ENCODE measurements at regions not wholly inside any gene's neighbourhood (a gene's known extent, or its start where the extent isn't known, plus 50 kb on each side); places are given as distances from the start of the nearest gene placed in this dataset.

- no peak overlapping the region for H3K9ac ChIP-seq (ENCODE audit: low read length)
- H3K9me3 ChIP-seq (ENCODE audit: low read length) = no peaks in the 10 kb centered on the region
- H3K4me1 ChIP-seq (ENCODE audit: insufficient read depth, low read length) = peaks cover 5% of the 10 kb centered on the region
- no peaks in the 10 kb centered on the region for H3K36me3 ChIP-seq (ENCODE audit: insufficient read depth, low read length)
- peak overlapping the region; percentile 34 for H3K27ac ChIP-seq (ENCODE audit: low read depth, low read length)
- no peaks in the 10 kb centered on the region for H3K27me3 ChIP-seq (ENCODE audit: control insufficient read depth in 1 of 2, insufficient read depth in 2 of 2, low read length in 2 of 2)
- no peak overlapping the region for H3K4me3 ChIP-seq (ENCODE audit: low read depth in 1 of 2, low read length in 2 of 2)
These were observed 526.3 kb downstream of the MATN1 start for GRCh38 chr1:30196872-30197638.

- peaks cover 5% of the 10 kb centered on the region for H3K4me1 ChIP-seq (ENCODE audit: insufficient read depth, low read length)
- no peaks in the 10 kb centered on the region for H3K27me3 ChIP-seq (ENCODE audit: control insufficient read depth in 1 of 2, insufficient read depth in 2 of 2, low read length in 2 of 2)
- no peaks in the 10 kb centered on the region for H3K9me3 ChIP-seq (ENCODE audit: low read length)
- no peak overlapping the region for H3K4me3 ChIP-seq (ENCODE audit: low read depth in 1 of 2, low read length in 2 of 2)
- no peak overlapping the region for H3K27ac ChIP-seq (ENCODE audit: low read depth, low read length)
- H3K36me3 ChIP-seq (ENCODE audit: insufficient read depth, low read length) = no peaks in the 10 kb centered on the region
- H3K9ac ChIP-seq (ENCODE audit: low read length) = no peak overlapping the region
These were observed 526.9 kb downstream of the MATN1 start for GRCh38 chr1:30196457-30196856.

- Histone ChIP-seq H3K36me3 (ENCODE audit: insufficient read depth, low read length) (no peaks in the 10 kb centered on the region), H3K4me3 (ENCODE audit: low read depth in 1 of 2, low read length in 2 of 2) (no peak overlapping the region), H3K9ac (ENCODE audit: low read length) (no peak overlapping the region), H3K27ac (ENCODE audit: low read depth, low read length) (no peak overlapping the region), H3K9me3 (ENCODE audit: low read length) (no peaks in the 10 kb centered on the region), H3K27me3 (ENCODE audit: control insufficient read depth in 1 of 2, insufficient read depth in 2 of 2, low read length in 2 of 2) (no peaks in the 10 kb centered on the region), H3K4me1 (ENCODE audit: insufficient read depth, low read length) (peaks cover 5% of the 10 kb centered on the region)
These were observed 527.8 kb downstream of the MATN1 start for GRCh38 chr1:30195424-30196134.

GRCh38 chr1:30194741-30195423 lies 528.5 kb downstream of the MATN1 start:
- H3K27ac ChIP-seq (ENCODE audit: low read depth, low read length) = no peak overlapping the region
- H3K27me3 ChIP-seq (ENCODE audit: control insufficient read depth in 1 of 2, insufficient read depth in 2 of 2, low read length in 2 of 2) = no peaks in the 10 kb centered on the region
- no peak overlapping the region for H3K9ac ChIP-seq (ENCODE audit: low read length)

GRCh38 chr1:30194046-30194619 lies 529.3 kb downstream of the MATN1 start:
- Histone ChIP-seq H3K4me3 (ENCODE audit: low read depth in 1 of 2, low read length in 2 of 2) (no peak overlapping the region), H3K36me3 (ENCODE audit: insufficient read depth, low read length) (no peaks in the 10 kb centered on the region), H3K4me1 (ENCODE audit: insufficient read depth, low read length) (peaks cover 5% of the 10 kb centered on the region), H3K27ac (ENCODE audit: low read depth, low read length) (no peak overlapping the region), H3K9ac (ENCODE audit: low read length) (no peak overlapping the region), H3K27me3 (ENCODE audit: control insufficient read depth in 1 of 2, insufficient read depth in 2 of 2, low read length in 2 of 2) (no peaks in the 10 kb centered on the region), H3K9me3 (ENCODE audit: low read length) (no peaks in the 10 kb centered on the region)

More at GRCh38 chr1:30194741-30195423, 528.5 kb downstream of the MATN1 start:
- no peaks in the 10 kb centered on the region for H3K9me3 ChIP-seq (ENCODE audit: low read length)
- no peak overlapping the region for H3K4me3 ChIP-seq (ENCODE audit: low read depth in 1 of 2, low read length in 2 of 2)
- H3K36me3 ChIP-seq (ENCODE audit: insufficient read depth, low read length) = no peaks in the 10 kb centered on the region
- peaks cover 5% of the 10 kb centered on the region for H3K4me1 ChIP-seq (ENCODE audit: insufficient read depth, low read length)

- H3K36me3 ChIP-seq (ENCODE audit: insufficient read depth, low read length) = no peaks in the 10 kb centered on the region
- H3K4me3 ChIP-seq (ENCODE audit: low read depth in 1 of 2, low read length in 2 of 2) = no peak overlapping the region
- H3K9me3 ChIP-seq (ENCODE audit: low read length) = no peaks in the 10 kb centered on the region
- H3K27ac ChIP-seq (ENCODE audit: low read depth, low read length) = no peak overlapping the region
- peaks cover 5% of the 10 kb centered on the region for H3K4me1 ChIP-seq (ENCODE audit: insufficient read depth, low read length)
- H3K9ac ChIP-seq (ENCODE audit: low read length) = no peak overlapping the region
- H3K27me3 ChIP-seq (ENCODE audit: control insufficient read depth in 1 of 2, insufficient read depth in 2 of 2, low read length in 2 of 2) = no peaks in the 10 kb centered on the region
These were observed 530.3 kb downstream of the MATN1 start for GRCh38 chr1:30192969-30193630.

GRCh38 chr1:30191154-30191702 lies 532.2 kb downstream of the MATN1 start:
- H3K4me3 ChIP-seq (ENCODE audit: low read depth in 1 of 2, low read length in 2 of 2) = no peak overlapping the region

DNA sequence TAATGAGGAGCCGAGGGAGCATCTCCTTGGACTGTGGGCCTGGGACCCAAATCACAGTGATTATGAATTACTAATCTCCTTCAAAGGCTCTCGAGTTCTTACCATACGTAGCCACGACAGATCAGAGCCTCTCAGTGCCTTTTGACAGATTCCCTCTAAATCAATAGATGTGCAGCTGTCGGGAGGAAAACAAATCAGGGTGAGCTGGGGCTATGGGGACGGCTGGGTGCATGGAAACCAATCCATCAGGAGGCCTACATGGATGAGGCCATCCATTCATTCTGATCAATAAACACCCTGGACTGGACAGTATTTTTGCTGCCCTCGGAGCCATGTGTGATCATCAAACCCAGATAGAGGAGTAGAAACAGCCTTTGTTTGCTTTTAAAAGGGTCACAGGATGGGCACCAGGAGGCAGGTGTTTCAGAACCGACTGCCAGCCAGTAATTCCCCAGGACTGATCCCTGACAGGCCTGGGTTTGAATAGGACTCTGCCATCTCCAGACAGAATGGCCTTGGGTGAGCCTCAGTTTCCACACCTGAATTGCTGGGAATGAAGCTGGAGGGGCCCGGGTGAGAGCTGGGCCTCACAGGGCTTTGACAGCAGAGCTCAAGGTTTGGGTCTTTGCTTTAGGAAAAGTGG lies 532.8 kb downstream of the MATN1 start:
- Histone ChIP-seq H3K9ac (ENCODE audit: low read length) (no peak overlapping the region), H3K27ac (ENCODE audit: low read depth, low read length) (no peak overlapping the region), H3K4me3 (ENCODE audit: low read depth in 1 of 2, low read length in 2 of 2) (no peak overlapping the region), H3K27me3 (ENCODE audit: control insufficient read depth in 1 of 2, insufficient read depth in 2 of 2, low read length in 2 of 2) (peaks cover 0 to 11% of the 10 kb centered on the region in 2 donors), H3K36me3 (ENCODE audit: insufficient read depth, low read length) (no peaks in the 10 kb centered on the region), H3K9me3 (ENCODE audit: low read length) (no peaks in the 10 kb centered on the region), H3K4me1 (ENCODE audit: insufficient read depth, low read length) (no peaks in the 10 kb centered on the region)

More at GRCh38 chr1:30191154-30191702, 532.2 kb downstream of the MATN1 start:
- no peaks in the 10 kb centered on the region for H3K4me1 ChIP-seq (ENCODE audit: insufficient read depth, low read length)
- peaks cover 0 to 7% of the 10 kb centered on the region in 2 donors for H3K27me3 ChIP-seq (ENCODE audit: control insufficient read depth in 1 of 2, insufficient read depth in 2 of 2, low read length in 2 of 2)
- H3K9ac ChIP-seq (ENCODE audit: low read length) = no peak overlapping the region
- H3K9me3 ChIP-seq (ENCODE audit: low read length) = no peaks in the 10 kb centered on the region
- no peak overlapping the region for H3K27ac ChIP-seq (ENCODE audit: low read depth, low read length)
- H3K36me3 ChIP-seq (ENCODE audit: insufficient read depth, low read length) = no peaks in the 10 kb centered on the region

DNA sequence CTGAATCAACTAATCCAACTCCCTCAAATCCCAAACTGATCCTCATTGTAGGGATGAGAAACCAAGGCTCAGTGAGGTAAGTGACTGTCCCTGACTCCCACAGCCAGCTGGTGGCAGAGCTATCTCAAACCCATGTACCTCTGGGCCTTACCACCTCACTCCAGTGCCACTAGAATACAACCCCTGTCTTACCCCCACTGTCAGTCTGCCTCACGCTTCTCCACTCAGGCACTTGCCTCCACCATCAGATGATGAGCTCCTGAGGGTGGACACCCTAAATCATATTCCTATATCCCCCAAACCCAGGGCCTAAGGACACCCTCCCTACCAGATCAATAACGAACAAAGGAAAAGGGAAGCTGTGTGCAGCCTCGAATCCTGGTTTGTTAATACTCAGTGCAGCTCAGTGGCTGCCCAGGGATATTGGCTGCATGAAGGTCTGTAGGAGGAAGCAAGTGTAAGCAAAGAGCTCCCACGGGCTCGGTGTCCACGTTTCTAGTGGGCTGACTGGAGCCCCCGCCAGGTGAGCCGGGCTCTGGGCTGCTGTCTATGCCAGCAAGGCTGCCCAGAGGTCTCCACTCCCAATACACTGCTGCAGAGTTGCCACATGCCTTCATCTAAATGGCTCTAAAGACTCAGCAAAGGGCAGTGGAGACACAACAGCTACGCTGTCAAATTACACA lies 533.4 kb downstream of the MATN1 start:
- Histone ChIP-seq H3K36me3 (ENCODE audit: insufficient read depth, low read length) (no peaks in the 10 kb centered on the region), H3K9ac (ENCODE audit: low read length) (no peak overlapping the region), H3K27ac (ENCODE audit: low read depth, low read length) (no peak overlapping the region)

GRCh38 chr1:30188999-30189398 lies 534.4 kb downstream of the MATN1 start:
- no peak overlapping the region for H3K27ac ChIP-seq (ENCODE audit: low read depth, low read length)
- no peak overlapping the region for H3K9ac ChIP-seq (ENCODE audit: low read length)
- H3K36me3 ChIP-seq (ENCODE audit: insufficient read depth, low read length) = no peaks in the 10 kb centered on the region
- H3K9me3 ChIP-seq (ENCODE audit: low read length) = no peaks in the 10 kb centered on the region
- no peaks in the 10 kb centered on the region for H3K4me1 ChIP-seq (ENCODE audit: insufficient read depth, low read length)
- no peak overlapping the region for H3K4me3 ChIP-seq (ENCODE audit: low read depth in 1 of 2, low read length in 2 of 2)
- peaks cover 0 to 11% of the 10 kb centered on the region in 2 donors for H3K27me3 ChIP-seq (ENCODE audit: control insufficient read depth in 1 of 2, insufficient read depth in 2 of 2, low read length in 2 of 2)

More for the DNA sequence above, 533.4 kb downstream of the MATN1 start:
- Histone ChIP-seq H3K27me3 (ENCODE audit: control insufficient read depth in 1 of 2, insufficient read depth in 2 of 2, low read length in 2 of 2) (peaks cover 0 to 11% of the 10 kb centered on the region in 2 donors), H3K4me1 (ENCODE audit: insufficient read depth, low read length) (no peaks in the 10 kb centered on the region), H3K4me3 (ENCODE audit: low read depth in 1 of 2, low read length in 2 of 2) (no peak overlapping the region), H3K9me3 (ENCODE audit: low read length) (no peaks in the 10 kb centered on the region)

All from muscle layer of colon (tissue), 2 donors.